HG02973 (cell line): ENCODE measurements at regions not wholly inside any gene's neighbourhood (a gene's known extent, or its start where the extent isn't known, plus 50 kb on each side); places are given as distances from the start of the nearest gene placed in this dataset.

Experiments
- ATAC-seq: cut with Tn5 transposase; IDR thresholded peaks from one replicate; pipeline ENCODE4 v1.9.1; 2021; ENCODE audit warnings: moderate library complexity; ENCODE audit not compliant: unreplicated experiment

DNA sequence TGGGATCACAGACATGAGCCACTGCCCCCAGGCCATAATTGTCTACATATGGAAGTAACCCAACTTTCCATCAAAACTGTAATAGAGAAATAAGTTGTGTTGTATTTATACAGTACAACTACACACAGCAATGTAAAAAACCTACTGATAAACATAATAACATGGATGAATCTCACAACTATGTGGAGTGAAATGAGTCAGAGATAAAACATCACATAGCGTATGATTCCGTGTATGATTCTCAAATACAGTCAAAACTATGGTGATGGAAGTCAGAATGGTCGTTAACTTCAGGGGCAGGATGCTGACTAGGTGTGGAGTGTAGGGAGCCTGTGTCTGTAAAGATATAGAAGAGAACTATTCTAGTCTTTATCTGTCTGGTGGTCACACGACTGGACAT, 332.7 kb upstream of the SLCO3A1 start:
- ATAC-seq, result no peak

DNA sequence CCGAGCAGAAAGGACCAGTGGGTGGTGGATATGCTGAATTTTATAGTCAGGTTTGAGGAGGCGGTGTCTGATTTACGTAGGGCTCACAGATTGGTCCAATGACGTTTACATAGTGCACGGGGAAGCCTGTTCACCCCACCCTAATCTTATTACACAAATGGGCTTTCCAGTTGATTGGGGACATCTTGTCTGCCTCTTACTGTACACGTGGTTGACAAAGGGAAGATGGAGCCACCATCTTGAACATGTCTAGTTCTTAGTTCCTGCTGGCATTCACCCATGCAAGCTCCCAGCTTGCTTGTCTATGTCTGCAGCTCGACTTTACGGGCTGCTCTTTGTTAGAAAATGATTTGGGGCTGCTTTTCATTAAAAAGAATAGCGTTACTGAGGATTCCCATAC, 332.0 kb upstream of the SLCO3A1 start:
- ATAC-seq, result no peak

DNA sequence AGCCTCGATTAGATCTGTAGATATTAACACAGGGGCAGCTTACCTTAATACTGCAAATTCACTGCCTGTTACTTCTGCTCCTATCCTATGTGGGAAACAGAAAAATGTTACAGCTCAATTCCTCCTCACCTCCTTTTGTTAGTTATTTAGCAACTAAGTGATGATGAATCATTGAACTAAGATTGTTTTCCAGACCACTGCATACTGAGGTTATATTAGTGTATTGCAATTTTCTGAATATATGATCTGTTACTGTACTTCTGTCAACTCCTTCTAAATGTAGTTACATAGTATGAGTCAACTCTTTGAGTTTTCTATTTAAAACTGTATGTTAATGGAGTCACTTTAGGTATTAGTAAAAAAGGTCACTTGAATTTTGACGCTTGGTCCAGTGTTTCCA, 331.5 kb upstream of the SLCO3A1 start:
- ATAC-seq, result no peak

DNA sequence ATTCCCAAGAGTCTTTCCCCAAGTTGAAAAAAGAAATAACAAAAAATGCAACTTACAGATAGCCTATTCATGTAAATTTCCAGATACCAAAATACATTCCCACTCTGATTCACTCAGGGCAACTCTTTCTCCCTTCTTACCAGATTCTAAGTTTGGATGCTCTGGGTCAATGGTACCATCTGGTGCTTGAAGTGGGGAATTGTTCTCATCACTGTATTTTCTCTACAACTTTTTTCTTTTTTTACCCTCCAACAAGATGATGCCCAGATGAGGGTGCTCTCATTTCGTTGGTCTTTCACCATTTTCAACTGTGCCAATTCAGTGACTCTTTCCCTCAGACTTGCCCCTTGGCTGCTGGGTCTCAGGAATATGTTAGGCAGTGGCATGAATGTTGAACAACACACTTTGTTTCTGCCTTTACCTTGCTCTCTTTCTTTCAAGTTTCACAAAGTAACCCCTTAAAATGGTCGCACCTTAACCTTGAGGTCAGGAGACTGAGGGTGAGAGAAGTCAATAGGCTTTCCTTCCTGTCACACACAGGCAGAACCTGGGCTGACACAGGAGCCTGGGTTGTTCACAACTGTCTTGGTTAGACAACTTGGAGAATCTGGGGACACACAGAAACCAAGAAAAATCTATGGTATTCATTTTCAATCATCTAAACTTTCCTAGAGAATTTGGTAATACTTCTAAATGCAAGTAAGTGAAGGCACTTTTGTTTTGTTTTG, 330.7 kb upstream of the SLCO3A1 start:
- ATAC-seq, result no peak

DNA sequence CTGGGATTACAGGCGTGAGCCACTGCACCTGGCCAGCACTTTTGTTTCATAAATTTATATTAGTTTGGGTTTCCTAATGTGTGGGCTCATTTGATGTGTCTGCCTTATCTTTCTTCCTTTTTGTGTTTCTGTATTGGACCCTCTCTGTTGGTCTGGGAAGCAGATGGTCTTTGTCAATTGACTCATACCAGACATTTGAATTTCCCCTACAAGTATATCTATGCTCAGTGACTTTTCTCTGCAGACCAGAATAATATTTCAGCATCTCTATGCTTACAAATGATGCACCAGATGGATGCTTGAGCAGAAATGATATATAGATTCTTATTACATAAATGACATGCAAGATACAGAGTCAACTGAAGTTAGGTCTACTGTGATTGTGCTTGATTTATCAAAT, 329.9 kb upstream of the SLCO3A1 start:
- ATAC-seq, result no peak

DNA sequence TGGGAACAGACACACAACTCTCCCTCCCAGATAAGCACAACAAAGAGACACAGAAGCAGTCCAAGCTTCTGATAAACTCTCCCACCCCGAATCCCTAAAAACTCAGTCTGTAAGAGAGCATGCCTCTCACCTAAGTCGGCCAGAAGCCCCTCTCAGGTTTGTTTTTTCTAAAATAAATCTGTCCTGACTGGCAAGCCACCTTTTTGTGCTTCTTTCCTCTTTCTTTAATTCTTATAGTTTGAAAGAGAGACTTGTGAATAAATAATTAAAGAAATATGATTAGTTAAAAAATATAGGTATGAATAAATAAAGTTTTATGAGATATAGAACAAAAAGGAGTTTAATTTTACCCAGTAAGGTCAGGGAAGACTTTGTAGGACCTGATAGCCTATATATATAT, 329.0 kb upstream of the SLCO3A1 start:
- no peak for ATAC-seq

DNA sequence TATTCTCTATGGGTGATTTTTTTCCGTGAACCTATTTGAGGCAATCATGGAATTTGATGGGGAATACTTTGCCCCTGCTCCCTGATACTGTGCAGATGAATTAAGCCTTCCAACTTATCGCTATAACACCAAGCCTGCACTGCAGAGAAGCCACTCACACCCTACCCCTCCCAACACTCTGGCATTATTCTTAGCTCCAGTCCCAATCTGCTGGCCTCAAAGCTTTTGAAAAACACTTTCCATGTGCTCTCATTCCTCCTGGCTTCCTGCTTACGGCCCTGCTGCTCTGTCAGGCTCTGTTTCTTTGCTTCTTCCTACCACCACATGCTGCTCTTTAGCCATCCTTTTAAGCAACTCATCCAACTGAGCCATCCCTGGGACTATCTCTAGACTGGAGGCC, 327.8 kb upstream of the SLCO3A1 start:
- ATAC-seq, result no peak

DNA sequence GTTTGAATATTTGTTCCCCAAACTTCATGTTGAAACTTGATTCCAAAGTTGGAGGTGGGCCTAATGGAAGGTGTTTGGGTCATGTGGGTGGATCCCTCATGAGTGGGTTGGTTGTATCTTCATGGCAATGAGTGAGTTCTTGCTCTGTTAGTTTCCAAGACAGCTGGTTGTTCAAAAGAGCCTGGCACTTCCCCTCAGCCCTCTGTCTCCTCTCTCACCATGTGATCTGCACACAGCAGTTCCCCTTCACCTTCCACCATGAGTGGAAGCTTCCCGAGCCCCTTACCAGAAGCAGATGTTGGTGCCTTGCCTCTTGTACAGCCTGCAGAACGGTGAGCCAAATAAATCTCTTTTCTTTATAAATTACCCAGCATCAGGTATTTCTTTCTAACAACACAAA, 327.1 kb upstream of the SLCO3A1 start:
- no peak for ATAC-seq

DNA sequence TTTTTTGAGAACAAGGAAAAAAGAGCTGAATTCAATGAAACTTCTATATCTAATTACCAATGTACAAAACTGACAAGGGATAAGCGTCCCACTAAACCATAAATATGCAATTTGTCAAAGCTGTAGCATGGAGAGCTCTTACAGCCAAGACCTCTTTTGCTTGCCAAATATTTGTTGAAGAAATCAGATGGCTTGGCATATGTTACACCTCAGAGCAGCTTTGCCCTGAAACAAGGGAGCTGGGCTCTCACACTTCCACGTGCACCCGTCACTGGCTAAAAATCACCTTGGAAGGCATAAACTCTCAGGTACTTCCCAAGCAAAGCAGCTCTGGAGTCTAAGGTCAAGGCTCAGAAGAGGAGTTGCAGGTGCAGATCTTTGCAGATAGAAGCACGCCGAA, 324.7 kb upstream of the SLCO3A1 start:
- no peak for ATAC-seq

DNA sequence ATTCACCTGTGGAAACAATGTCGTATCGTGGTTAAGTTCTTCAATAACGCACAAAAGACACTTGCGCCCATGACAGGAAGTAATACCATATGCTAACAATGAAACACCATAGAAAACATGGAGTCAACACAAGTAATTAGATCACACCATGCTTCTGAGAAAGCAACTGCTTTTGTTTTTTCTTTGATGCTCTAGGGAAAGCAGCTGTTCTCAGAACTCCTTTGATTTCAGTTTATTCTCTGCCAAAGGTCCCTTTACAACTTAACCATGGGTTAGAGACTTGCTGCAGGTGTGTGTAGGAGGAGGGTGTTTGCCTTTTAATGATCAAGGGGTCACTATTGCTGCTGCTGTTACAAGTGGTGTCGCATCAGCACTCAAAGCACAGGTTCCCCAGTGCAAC, 324.0 kb upstream of the SLCO3A1 start:
- ATAC-seq, result no peak

DNA sequence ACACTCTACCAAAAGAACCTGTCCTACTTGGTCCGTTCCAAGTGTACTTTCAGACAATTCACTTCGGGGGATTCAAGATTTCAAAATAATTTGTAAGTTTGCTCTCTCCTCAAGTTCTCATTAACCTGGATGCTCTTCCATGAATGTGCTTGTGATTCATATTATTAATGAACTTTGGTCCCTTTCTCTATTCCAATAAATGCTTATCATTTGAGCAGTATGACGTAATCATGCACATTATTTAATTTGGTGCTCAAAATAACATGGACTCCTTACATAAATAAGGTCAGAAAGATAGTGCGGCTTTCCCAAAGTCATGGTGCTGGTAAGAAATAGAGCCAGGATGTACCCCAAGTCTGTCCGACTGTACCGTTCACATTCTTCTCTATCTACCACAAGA, 323.2 kb upstream of the SLCO3A1 start:
- no peak for ATAC-seq

DNA sequence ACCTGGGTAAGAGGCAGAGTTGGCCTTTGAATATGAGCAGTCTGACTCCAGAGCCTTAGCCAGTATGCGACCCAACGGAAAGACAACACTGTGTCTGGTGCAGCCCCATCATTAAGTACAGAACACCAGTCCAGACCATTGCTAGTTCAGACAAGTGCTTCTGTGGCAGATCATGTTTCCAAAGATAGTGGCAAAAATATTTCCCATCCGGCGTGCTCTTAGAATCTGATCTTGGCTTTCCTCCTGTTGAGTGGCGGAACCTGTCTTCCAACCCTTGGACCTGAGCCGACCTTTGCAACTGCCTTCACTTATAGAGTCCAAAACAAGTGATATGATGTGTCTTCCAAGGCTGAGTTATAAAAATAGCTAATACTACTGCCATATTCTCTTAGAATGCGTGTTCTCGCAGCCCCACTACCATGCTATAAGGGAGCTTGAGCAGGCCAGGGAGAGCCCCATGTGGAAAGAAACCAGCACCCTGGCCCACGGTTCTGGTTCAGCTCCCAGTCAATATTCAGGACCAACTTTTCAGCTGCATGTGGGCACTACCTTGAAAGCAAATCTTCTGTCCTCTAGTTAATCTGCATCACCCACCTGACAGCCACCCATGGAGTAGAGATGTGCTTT, 322.4 kb upstream of the SLCO3A1 start:
- ATAC-seq, result no peak

DNA sequence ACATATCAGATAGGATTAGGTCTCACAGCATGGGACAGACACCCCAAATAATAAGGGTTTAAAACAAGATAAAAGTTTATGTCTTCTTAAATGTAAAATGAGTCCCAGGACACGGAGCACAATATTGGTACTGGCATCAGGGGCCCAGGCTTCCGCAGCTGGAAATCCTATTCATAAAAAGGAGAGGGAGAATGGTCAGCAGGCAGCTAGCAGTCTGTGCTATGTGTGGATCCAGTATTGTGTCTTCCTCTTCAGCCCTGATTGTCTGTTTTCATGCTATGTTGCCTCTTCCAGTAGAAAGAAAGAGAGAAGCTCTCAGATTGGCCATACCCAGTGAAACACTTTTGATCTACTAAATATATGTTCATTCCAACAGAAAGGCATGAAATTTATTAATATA, 319.3 kb upstream of the SLCO3A1 start:
- no peak for ATAC-seq

DNA sequence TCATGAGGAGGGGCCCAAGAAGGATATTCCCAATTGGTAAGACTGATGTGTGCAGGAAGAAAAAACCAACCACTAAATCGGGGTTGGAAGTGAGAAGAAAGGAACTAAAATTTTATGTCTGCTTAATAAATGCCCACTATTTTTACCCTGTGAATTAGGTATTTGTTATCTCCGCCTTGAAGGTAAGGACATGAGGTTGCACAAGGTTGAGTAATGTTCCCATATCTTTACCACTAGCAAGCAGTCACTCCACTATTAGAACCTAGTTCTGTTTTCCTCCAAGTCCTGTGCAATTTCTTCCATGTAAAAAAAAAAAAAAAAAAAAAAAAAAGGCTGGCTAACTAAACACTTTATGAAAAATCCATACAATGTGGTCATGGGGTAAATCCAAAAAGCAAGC, 318.5 kb upstream of the SLCO3A1 start:
- ATAC-seq, result no peak

DNA sequence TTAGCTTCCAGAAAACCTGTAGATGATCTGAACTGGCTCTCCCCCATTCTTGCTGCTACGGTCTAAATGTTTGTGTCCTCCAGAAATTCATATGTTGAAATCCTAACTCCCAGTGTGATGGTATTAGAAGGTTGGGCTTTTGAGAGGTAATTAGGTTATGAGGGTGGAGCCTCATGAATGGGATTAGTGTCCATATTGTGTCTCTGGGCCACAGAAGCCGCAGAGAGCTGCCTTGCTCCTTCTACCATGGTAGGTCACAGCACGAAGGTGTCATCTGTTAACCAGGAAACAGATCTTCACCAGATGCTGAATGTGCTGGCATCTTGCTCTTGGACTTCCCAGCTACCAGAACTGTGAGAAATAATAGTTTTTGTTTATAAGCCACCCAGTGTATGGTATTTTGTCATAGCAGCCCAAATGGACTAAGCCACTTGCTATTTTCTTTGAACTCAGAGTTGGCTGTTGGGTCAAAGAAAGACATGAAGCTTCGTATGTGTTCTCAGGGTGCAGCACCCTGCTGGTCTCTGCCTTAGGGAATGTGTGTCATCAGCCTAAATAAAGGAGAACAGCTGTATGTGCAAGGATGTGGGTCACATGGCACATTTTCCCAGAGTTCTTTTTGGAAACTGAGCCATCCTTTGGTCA, 317.5 kb upstream of the SLCO3A1 start:
- no peak for ATAC-seq

DNA sequence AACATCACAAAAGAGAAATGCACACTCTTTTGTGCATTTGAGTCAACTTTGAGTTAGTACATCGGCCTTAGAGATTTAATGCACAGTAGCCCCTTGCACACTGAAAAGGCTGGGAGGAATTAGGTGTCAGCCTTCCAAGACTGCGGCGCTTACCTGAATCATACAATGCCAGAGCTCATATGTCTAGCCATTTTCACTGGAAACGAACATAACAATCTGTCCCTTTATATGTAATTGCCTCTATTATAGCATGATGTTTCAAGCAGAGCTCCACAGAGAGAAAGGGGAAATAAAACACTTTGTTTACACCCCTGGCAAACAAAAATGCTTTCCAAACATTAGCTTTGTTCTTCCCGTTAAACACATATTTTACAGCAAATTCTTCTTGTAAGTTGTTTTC, 315.7 kb upstream of the SLCO3A1 start:
- ATAC-seq, result no peak

DNA sequence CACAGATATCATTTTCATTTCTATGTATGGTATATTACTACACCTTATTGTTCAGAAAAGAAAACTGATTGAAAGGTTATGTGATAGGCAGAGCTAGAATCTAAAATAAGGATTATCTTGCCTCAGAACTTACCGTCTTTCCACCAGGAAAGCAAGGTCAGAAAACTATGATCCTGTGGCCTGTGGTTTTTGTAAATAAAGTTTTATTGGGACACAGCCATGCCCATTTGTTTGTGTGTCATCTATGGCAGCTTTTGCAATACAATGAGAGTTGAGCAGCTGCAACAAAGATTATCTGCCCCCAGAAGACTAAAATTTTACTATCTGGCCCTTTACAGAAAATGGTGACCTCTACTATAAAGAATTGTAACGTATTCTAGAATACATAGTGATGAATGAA, 314.7 kb upstream of the SLCO3A1 start:
- no peak for ATAC-seq

DNA sequence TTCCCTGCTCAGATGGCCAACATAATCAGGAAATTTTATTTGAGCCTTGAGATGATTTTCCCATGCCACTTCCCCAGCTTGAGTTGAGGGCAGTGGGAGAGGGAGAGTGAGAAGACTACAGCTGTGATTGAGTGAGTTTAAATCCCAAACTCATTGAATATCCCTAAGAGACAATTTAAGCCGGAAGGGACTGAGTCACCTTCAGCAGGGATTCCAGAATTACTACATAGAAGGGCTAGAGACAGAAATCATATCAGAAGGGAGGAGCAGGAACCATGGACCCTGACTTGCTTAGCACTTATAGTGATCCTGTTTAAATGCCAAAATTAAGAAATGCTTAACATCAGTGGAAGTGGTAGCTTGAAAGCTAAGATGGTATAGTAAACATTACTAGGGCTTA, 312.2 kb upstream of the SLCO3A1 start:
- no peak for ATAC-seq

DNA sequence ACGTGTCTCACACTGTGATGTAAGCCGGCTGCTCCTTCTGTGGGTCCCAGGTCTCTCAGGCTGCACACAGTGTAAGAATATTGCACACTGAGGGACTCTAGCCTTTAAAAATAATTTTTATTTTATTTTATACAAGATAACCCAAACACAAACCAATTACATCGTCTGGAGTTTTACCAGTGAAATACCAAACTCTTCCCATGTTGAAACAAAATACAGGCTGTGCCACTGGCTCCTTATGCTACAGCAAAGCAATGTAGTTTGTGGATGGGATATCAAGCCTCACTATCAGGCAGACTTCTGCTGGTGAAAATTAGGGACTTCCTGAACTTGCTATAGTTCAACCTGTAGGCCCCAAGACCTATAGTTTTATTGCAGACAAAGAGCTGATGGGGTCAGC, 311.3 kb upstream of the SLCO3A1 start:
- no peak for ATAC-seq

DNA sequence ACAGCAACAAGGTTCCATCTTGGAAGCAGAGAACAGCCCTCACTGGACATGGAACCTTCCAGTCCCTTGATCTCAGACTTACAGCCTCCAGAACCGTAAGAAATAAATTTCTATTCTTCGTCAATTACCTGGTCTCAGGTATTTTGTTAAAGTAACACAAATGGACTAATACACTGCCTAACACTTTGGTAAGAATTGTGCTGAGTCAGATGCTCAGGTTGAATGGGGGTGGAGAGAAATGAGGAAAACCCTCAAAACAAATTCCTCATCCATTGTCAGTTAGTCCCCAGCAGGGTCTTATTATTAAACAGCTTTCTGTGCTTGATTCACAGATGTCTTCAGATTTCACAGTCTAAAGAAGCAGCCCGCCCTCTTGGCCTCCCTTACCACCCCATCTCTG, 306.2 kb upstream of the SLCO3A1 start:
- no peak for ATAC-seq

DNA sequence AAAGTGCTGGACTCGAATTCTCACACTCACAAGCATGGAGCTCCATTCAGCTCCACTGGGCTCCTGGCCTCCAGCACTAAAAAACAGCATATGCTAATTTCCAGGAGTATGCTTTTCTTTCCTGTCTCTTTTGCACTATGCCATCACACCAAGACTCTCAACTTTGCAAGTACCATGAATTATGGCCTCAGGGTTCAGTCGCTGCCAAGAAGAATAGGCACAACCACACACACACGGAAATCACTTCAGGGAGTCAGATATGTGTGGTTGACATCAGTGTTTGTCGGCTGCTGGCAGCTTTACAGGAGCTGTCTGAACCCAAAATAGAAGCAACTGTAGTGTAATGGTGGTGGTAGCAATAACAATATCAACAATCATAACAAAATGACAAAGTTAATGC, 305.0 kb upstream of the SLCO3A1 start:
- no peak for ATAC-seq

DNA sequence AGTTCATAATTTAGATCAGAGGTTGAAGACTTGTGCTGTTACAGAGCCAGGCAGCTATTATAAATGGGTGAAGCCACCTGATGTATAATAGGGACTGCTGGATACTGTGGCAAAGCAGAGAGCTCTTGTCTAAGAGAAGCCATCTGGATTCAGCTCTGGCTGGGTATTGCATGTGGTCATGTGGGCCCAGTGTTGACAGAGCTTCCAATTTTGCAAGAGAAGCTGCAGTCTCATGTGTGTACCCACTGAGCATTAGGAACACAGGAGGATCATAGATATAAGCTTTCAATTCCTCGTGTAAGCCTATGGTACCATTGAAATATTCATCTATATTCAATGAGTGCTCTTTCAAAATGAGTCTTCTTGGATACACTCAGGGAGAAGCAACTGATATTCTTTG, 303.9 kb upstream of the SLCO3A1 start:
- ATAC-seq, result no peak

DNA sequence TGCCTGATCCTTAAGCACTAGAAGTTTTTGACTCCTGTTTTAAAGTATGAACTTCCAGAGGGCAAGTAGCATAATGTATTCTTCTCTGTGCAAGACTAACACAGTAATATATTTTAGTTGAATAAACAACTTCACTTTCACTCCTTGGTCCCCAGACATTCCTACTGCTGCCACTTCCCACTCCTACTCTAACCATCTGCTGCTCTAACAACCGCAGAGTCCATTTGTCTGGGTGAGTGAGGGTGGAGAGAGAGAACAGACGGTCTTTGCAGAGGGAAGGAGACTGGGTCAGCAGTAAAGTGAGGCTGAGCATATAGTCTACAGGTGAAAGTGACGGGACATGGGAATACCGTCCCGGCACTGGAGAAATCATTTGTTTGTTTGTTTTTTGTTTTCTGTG, 301.0 kb upstream of the SLCO3A1 start:
- no peak for ATAC-seq
